Progenitor cell of endocrine pancreas (in vitro differentiated cells): ENCODE measurements at regions not wholly inside any gene's neighbourhood (a gene's known extent, or its start where the extent isn't known, plus 50 kb on each side); places are given as distances from the start of the nearest gene placed in this dataset.
"Not testable (repeated sequence)": the region's sequence is repeated elsewhere in the genome, so short reads cannot be mapped to it uniquely, and the experiment has no call there.

Experiments used
- DNase-seq: peaks from one replicate; pipeline ENCODE4 v3.0.0; 2021; ENCODE audit warnings: low spot score; ENCODE audit not compliant: unreplicated experiment
- H3K27ac Mint-ChIP-seq: 2 replicates; pipeline ENCODE4 v1.8.0; 2021; ENCODE audit warnings: mild to moderate bottlenecking, moderate library complexity, mixed read lengths
- H3K27me3 Mint-ChIP-seq: 2 replicates; pipeline ENCODE4 v1.8.0; 2021; ENCODE audit warnings: mixed read lengths
- H3K36me3 Mint-ChIP-seq: 2 replicates; pipeline ENCODE4 v1.8.0; 2022; ENCODE audit warnings: mixed read lengths; ENCODE audit not compliant: insufficient read depth
- H3K4me1 Mint-ChIP-seq: 2 replicates; pipeline ENCODE4 v1.8.0; 2021; ENCODE audit warnings: low read depth, mixed read lengths
- H3K4me3 Mint-ChIP-seq: 2 replicates; pipeline ENCODE4 v1.8.0; 2021; ENCODE audit warnings: low read depth, mild to moderate bottlenecking, moderate library complexity, mixed read lengths
- H3K9me3 Mint-ChIP-seq: 2 replicates; pipeline ENCODE4 v1.8.0; 2021; ENCODE audit warnings: low read depth, mixed read lengths
- CTCF ChIP-seq: fragments of 200-600 bp; sonication (generic); IDR thresholded peaks from one replicate; pipeline ENCODE4 v1.5.0; 2021; ENCODE audit warnings: antibody characterized with exemption, mild to moderate bottlenecking; ENCODE audit not compliant: unreplicated experiment

- TF ChIP-seq CTCF: no peak
- no peak for DNase-seq
- H3K4me3 Mint-ChIP-seq: no peak overlapping the region
- H3K4me1 Mint-ChIP-seq: peaks cover 17% of the 10 kb centered on the region
- H3K27me3 Mint-ChIP-seq: peaks cover 7% of the 10 kb centered on the region
- H3K27ac Mint-ChIP-seq: no peak overlapping the region
- H3K9me3 Mint-ChIP-seq: no peaks in the 10 kb centered on the region
- no peaks in the 10 kb centered on the region for H3K36me3 Mint-ChIP-seq
Observed at GRCh38 chr2:242075168-242075567, 205.6 kb downstream of the RTP5 start.

GRCh38 chr2:242075696-242076095, 206.2 kb downstream of the RTP5 start:
- Mint-ChIP-seq H3K9me3 (no peaks in the 10 kb centered on the region), H3K27ac (no peak overlapping the region), H3K4me1 (peaks cover 18% of the 10 kb centered on the region), H3K27me3 (peaks cover 7% of the 10 kb centered on the region), H3K36me3 (no peaks in the 10 kb centered on the region), H3K4me3 (no peak overlapping the region)
- DNase-seq: no peak
- TF ChIP-seq CTCF: no peak

GRCh38 chr2:242076184-242076583, 206.7 kb downstream of the RTP5 start:
- H3K4me1 Mint-ChIP-seq: peaks cover 18% of the 10 kb centered on the region
- not testable (repeated sequence) for H3K4me3 Mint-ChIP-seq, H3K36me3 Mint-ChIP-seq

GRCh38 chr2:242078426-242078825, 208.9 kb downstream of the RTP5 start:
- not testable (repeated sequence) for H3K27me3 Mint-ChIP-seq, H3K9me3 Mint-ChIP-seq, H3K4me3 Mint-ChIP-seq, H3K36me3 Mint-ChIP-seq, DNase-seq, H3K27ac Mint-ChIP-seq
- peaks cover 17% of the 10 kb centered on the region for H3K4me1 Mint-ChIP-seq

More at GRCh38 chr2:242076184-242076583, 206.7 kb downstream of the RTP5 start:
- DNase-seq, H3K27me3 Mint-ChIP-seq, H3K9me3 Mint-ChIP-seq, H3K27ac Mint-ChIP-seq: not testable (repeated sequence)

GRCh38 chr2:242079792-242080191, 210.3 kb downstream of the RTP5 start:
- H3K4me3 Mint-ChIP-seq, DNase-seq, H3K9me3 Mint-ChIP-seq, H3K36me3 Mint-ChIP-seq, H3K27me3 Mint-ChIP-seq: not testable (repeated sequence)
- peak overlapping the region; percentile 93 for H3K27ac Mint-ChIP-seq
- H3K4me1 Mint-ChIP-seq: peaks cover 17% of the 10 kb centered on the region

- Mint-ChIP-seq H3K27ac (peak overlapping the region; percentile 93), H3K4me1 (peaks cover 17% of the 10 kb centered on the region)
- DNase-seq, H3K36me3 Mint-ChIP-seq, H3K27me3 Mint-ChIP-seq, H3K4me3 Mint-ChIP-seq, H3K9me3 Mint-ChIP-seq: not testable (repeated sequence)
Observed at GRCh38 chr2:242080575-242081214, 211.2 kb downstream of the RTP5 start.

GRCh38 chr2:242084034-242084433, 214.5 kb downstream of the RTP5 start:
- H3K27me3 Mint-ChIP-seq: not testable (repeated sequence)

GRCh38 chr2:242085024-242085674, 215.6 kb downstream of the RTP5 start:
- H3K9me3 Mint-ChIP-seq, H3K4me3 Mint-ChIP-seq, H3K27me3 Mint-ChIP-seq, H3K27ac Mint-ChIP-seq, H3K36me3 Mint-ChIP-seq, DNase-seq: not testable (repeated sequence)
- H3K4me1 Mint-ChIP-seq: peaks cover 19% of the 10 kb centered on the region

More at GRCh38 chr2:242084034-242084433, 214.5 kb downstream of the RTP5 start:
- H3K4me1 Mint-ChIP-seq: peaks cover 19% of the 10 kb centered on the region
- H3K27ac Mint-ChIP-seq, H3K36me3 Mint-ChIP-seq, H3K9me3 Mint-ChIP-seq, DNase-seq, H3K4me3 Mint-ChIP-seq: not testable (repeated sequence)
